GM12872 (cell line): ENCODE measurements at regions not wholly inside any gene's neighbourhood (a gene's known extent, or its start where the extent isn't known, plus 50 kb on each side); places are given as distances from the start of the nearest gene placed in this dataset.

Experiments
- CTCF ChIP-seq: IDR thresholded peaks from 3 replicates; pipeline ENCODE4 v1.5.1; 2011; ENCODE audit warnings: low read depth, mild to moderate bottlenecking, low read length, moderate library complexity; ENCODE audit not compliant: insufficient read depth

GRCh38 chr4:32087211-32087610 lies 1367.0 kb downstream of the PCDH7 start:
- no peak for TF ChIP-seq CTCF

GRCh38 chr4:32094987-32095386 lies 1374.8 kb downstream of the PCDH7 start:
- no peak for TF ChIP-seq CTCF

- TF ChIP-seq CTCF = no peak
These were observed 1382.7 kb downstream of the PCDH7 start for GRCh38 chr4:32102896-32103295.

GRCh38 chr4:32106767-32107166 lies 1386.6 kb downstream of the PCDH7 start:
- no peak for TF ChIP-seq CTCF

- TF ChIP-seq CTCF = no peak
These were observed 1392.7 kb downstream of the PCDH7 start for GRCh38 chr4:32112891-32113290.

GRCh38 chr4:32117693-32118092 lies 1397.5 kb downstream of the PCDH7 start:
- no peak for TF ChIP-seq CTCF

GRCh38 chr4:32119907-32120306 lies 1399.7 kb downstream of the PCDH7 start:
- TF ChIP-seq CTCF = no peak

- TF ChIP-seq CTCF = no peak
These were observed 1408.4 kb downstream of the PCDH7 start for GRCh38 chr4:32128549-32128948.
